Nephron progenitor cell (in vitro differentiated cells): ENCODE measurements at regions not wholly inside any gene's neighbourhood (a gene's known extent, or its start where the extent isn't known, plus 50 kb on each side); places are given as distances from the start of the nearest gene placed in this dataset.
"Not testable (repeated sequence)": the region's sequence is repeated elsewhere in the genome, so short reads cannot be mapped to it uniquely, and the experiment has no call there.

Experiments
- DNase-seq: peaks from one replicate; pipeline ENCODE4 v3.0.0; 2021
- H3K27ac Mint-ChIP-seq: 2 replicates; pipeline ENCODE4 v1.8.0; 2021; ENCODE audit warnings: mild to moderate bottlenecking, moderate library complexity, mixed read lengths
- H3K27me3 Mint-ChIP-seq: 2 replicates; pipeline ENCODE4 v1.8.0; 2021; ENCODE audit warnings: mild to moderate bottlenecking, low read depth, mixed read lengths; ENCODE audit not compliant: poor library complexity
- H3K36me3 Mint-ChIP-seq: 2 replicates; pipeline ENCODE4 v1.8.0; 2021; ENCODE audit warnings: low read depth, mixed read lengths
- H3K4me1 Mint-ChIP-seq: 2 replicates; pipeline ENCODE4 v1.8.0; 2021; ENCODE audit warnings: mixed read lengths
- H3K4me3 Mint-ChIP-seq: 2 replicates; pipeline ENCODE4 v1.8.0; 2021; ENCODE audit warnings: mild to moderate bottlenecking, moderate library complexity, mixed read lengths
- H3K9me3 Mint-ChIP-seq: 2 replicates; pipeline ENCODE4 v1.8.0; 2021; ENCODE audit warnings: mild to moderate bottlenecking, moderate library complexity, mixed read lengths
- TF ChIP-seq, protein P1 (sequence below): fragments of 200-600 bp; sonication (generic); IDR thresholded peaks from 2 replicates; pipeline ENCODE4 v1.5.0; 2021; ENCODE audit warnings: antibody characterized with exemption

DNA sequence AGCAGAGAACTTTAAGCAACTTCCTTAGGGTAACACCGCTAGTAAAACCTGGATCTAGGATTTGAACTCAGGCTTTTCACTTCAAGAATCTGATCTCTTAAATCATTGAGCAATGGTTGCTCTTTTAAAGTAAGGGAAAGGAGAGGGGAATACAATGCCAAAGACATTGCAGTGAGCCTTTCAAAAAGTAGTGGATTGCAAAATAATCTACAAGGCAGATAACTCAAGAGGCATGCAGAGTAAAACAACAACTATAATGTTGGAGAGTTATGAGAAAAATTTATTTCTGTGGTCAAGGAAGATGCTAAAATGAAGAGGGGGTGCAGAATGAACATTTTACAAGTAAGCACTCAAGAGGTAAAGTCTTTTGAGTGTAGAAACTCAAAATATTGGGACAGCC, 432.6 kb downstream of the C12orf50 start:
- Mint-ChIP-seq H3K27me3 (peaks cover 4% of the 10 kb centered on the region), H3K4me1 (no peaks in the 10 kb centered on the region)
- TF ChIP-seq, protein P1, sequence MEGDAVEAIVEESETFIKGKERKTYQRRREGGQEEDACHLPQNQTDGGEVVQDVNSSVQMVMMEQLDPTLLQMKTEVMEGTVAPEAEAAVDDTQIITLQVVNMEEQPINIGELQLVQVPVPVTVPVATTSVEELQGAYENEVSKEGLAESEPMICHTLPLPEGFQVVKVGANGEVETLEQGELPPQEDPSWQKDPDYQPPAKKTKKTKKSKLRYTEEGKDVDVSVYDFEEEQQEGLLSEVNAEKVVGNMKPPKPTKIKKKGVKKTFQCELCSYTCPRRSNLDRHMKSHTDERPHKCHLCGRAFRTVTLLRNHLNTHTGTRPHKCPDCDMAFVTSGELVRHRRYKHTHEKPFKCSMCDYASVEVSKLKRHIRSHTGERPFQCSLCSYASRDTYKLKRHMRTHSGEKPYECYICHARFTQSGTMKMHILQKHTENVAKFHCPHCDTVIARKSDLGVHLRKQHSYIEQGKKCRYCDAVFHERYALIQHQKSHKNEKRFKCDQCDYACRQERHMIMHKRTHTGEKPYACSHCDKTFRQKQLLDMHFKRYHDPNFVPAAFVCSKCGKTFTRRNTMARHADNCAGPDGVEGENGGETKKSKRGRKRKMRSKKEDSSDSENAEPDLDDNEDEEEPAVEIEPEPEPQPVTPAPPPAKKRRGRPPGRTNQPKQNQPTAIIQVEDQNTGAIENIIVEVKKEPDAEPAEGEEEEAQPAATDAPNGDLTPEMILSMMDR: no peak

DNA sequence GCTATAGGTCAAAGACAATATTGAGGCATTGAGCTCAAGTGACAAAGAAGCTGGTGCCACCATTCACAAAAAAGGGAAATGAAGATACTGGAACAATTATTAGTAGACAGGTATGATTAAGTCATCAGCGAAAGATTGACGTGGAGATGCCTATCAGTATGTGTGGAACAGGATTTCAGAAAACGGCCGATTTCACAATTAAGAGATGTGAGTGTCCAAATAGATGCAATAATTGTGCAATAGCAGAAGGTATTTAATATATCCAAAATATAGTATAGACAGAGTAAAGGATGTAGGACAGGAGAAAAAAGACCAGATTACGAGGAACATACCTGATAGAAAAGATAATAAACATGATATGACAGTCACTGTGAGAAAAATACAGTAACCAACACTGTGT, 433.1 kb downstream of the C12orf50 start:
- Mint-ChIP-seq H3K4me3 (no peak overlapping the region), H3K36me3 (no peaks in the 10 kb centered on the region), H3K4me1 (no peaks in the 10 kb centered on the region), H3K27me3 (peaks cover 4% of the 10 kb centered on the region), H3K9me3 (peaks cover 3% of the 10 kb centered on the region), H3K27ac (no peak overlapping the region)
- TF ChIP-seq, protein P1: no peak
- DNase-seq: no peak

More for the DNA sequence above, 432.6 kb downstream of the C12orf50 start:
- Mint-ChIP-seq H3K9me3 (no peaks in the 10 kb centered on the region), H3K36me3 (no peaks in the 10 kb centered on the region), H3K27ac (no peak overlapping the region), H3K4me3 (no peak overlapping the region)
- no peak for DNase-seq

DNA sequence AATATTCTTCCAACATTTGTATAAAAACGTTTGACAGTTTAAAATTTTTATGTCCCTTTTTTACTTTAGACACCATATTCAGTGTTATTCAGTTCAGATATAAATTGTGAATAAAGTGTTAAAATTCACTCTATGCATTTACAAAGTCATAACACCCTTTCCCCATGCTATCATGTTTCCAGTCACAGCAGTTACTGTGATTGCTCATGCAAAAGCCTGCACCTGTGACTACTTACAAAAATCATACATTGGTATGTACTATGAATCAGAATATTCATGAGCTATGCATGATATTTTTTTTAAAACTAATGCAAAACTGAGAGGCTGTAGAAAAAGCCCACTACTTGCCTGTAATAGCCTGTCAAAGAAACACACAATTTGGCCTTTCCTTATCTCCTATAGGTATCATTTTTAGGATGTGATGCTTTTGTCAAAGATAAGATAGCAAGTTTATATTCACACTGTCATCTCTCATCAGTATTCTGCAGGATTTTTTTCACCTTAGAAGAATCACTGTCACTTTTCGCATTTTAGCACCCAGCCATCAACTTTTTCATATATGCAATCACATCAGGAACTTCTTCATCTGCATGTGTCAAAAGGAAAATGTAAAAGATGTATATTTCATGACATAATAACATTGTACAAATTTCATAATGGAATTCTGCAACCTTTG, 443.2 kb downstream of the C12orf50 start:
- Mint-ChIP-seq H3K4me3 (no peak overlapping the region), H3K27ac (no peak overlapping the region), H3K27me3 (no peaks in the 10 kb centered on the region), H3K4me1 (no peaks in the 10 kb centered on the region), H3K9me3 (peaks cover 20% of the 10 kb centered on the region), H3K36me3 (no peaks in the 10 kb centered on the region)
- TF ChIP-seq, protein P1: no peak
- DNase-seq: no peak

DNA sequence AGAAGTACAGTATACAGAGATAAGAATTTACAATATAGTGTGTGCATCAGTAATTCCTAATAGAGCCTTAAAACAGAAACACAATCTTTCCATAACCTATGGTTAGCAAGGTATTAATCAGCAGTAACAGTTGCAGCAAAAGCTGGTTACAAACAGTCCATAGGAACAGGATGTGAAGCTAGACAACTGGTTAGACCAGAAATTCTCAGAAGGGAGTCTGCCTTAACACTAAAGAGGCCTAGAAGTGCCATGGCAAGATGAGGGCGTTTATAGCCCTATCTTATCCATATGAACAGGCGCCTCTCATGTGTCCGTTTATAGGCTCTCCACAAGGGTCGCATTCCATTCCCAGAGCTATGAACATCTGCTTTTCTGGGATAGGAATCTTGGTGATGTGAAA, 450.1 kb downstream of the C12orf50 start:
- DNase-seq, H3K4me3 Mint-ChIP-seq, H3K27ac Mint-ChIP-seq, H3K4me1 Mint-ChIP-seq, H3K36me3 Mint-ChIP-seq, H3K27me3 Mint-ChIP-seq: not testable (repeated sequence)
- peaks cover 16% of the 10 kb centered on the region for H3K9me3 Mint-ChIP-seq

DNA sequence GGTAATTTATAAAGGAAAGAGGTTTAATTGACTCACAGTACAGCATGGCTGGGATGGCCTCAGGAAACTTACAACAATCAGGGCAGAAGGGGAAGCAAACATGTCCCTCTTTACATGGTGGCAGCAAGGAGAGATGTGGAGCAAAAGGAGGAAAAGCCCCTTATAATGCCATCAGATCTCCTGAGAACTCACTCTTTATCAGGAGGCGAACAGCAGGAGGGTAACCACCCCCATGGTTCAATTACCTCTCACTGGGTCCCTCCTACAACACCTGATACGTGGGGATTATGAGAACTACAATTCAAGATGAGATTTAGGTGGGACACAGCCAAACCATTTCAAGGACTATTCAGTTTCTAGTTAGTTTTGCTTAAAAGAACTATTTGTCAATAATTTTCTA, 453.3 kb downstream of the C12orf50 start:
- no peaks in the 10 kb centered on the region for H3K9me3 Mint-ChIP-seq
- no peaks in the 10 kb centered on the region for H3K27me3 Mint-ChIP-seq
- no peaks in the 10 kb centered on the region for H3K4me1 Mint-ChIP-seq
- H3K27ac Mint-ChIP-seq: peak overlapping the region; percentile 66
- TF ChIP-seq, protein P1: no peak
- DNase-seq: no peak
- no peak overlapping the region for H3K4me3 Mint-ChIP-seq
- no peaks in the 10 kb centered on the region for H3K36me3 Mint-ChIP-seq

DNA sequence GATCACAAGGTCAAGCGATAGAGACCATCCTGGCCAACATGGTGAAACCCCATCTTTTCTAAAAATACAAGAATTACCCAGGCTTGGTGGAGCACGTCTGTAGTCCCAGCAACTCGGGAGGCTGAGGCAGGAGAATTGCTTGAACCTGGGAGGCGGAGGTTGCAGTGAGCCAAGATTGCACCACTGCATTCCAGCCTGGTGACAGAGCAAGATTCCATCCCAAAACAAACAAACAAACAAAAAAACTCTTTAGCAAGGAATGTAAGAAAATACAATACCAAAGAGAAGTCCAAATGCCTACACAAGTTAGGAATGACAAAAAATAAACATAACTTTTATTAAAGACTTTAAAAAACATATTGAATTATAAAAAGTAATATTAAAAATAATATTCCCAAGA, 462.3 kb downstream of the C12orf50 start:
- not testable (repeated sequence) for H3K4me3 Mint-ChIP-seq, H3K4me1 Mint-ChIP-seq, DNase-seq, H3K36me3 Mint-ChIP-seq, H3K27me3 Mint-ChIP-seq, H3K27ac Mint-ChIP-seq
- H3K9me3 Mint-ChIP-seq: peaks cover 14% of the 10 kb centered on the region

DNA sequence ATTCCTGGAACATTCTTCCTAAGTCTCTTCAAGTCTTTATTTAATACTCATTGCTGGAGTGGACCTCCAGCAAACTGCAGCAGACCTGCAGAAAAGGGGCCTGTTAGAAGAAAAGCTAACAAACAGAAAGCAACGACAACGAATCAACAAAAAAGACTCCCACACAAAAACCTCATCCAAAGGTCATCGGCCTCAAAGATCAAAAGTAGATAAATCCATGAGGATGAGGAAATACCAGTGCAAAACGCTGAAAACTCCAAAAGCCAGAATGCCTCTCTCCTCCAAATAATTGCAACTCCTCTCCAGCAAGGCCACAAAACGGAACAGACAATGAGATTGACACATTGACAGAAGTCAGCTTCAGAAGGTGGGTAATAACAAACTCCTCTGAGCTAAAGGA, 472.2 kb downstream of the C12orf50 start:
- no peak for DNase-seq
- Mint-ChIP-seq H3K36me3 (no peaks in the 10 kb centered on the region), H3K27ac (no peak overlapping the region), H3K27me3 (peaks cover 3% of the 10 kb centered on the region), H3K4me1 (no peaks in the 10 kb centered on the region), H3K9me3 (no peaks in the 10 kb centered on the region), H3K4me3 (no peak overlapping the region)
- TF ChIP-seq, protein P1: no peak

DNA sequence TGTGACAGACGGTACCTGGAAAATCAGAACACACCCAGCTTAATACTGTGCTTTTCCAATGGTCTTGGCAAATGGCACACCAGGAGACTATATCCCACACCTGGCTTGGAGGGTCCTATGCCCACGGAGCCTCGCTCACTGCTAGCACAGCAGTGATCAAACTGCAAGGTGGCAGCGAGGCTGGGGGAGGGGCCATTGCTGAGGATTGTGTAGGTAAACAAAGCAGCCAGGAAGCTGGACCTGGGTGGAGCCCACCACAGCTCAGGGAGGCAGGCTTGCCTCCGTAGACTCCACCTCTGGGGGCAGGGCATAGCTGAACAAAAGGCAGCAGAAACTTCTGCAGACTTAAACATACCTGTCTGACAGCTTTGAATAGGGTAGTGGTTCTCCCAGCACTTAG, 498.0 kb downstream of the C12orf50 start:
- DNase-seq, H3K27ac Mint-ChIP-seq, H3K9me3 Mint-ChIP-seq, H3K4me3 Mint-ChIP-seq, H3K4me1 Mint-ChIP-seq, H3K27me3 Mint-ChIP-seq, H3K36me3 Mint-ChIP-seq: not testable (repeated sequence)
